ENCODE measurements at regions not wholly inside any gene's neighbourhood (a gene's known extent, or its start where the extent isn't known, plus 50 kb on each side); places are given as distances from the start of the nearest gene placed in this dataset.

DNA sequence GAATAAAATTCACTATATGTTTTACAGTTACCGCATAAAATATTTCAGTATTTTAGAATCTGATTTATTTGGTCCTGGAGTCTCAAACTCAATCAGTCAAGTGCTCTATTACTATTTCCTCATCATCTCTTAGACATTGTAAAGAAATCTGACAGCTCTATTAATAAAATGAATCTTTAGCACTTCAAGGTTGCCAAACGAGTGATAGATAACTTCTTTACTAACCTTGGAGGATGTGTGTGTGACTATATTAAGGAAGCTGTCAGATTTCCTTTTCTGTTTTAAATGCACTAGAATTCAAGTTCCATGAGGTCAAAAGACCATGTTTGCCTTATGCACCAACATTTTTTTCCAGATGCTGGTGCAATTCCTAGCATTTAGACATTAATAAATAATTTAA lies 389.8 kb upstream of the AZI2 start:
- no peak for DNase-seq (ENCODE audit: low read depth)
- TF ChIP-seq POLR2A (IDR thresholded peaks at IDR 0.05; ENCODE audit: extremely low read depth, insufficient read length) (no peak), MYC (IDR thresholded peaks at IDR 0.05; ENCODE audit: low read depth, low read length) (no peak), CTCF (IDR thresholded peaks at IDR 0.05; ENCODE audit: low read depth, low read length) (no peak)
- TF ChIP-seq, protein P1, sequence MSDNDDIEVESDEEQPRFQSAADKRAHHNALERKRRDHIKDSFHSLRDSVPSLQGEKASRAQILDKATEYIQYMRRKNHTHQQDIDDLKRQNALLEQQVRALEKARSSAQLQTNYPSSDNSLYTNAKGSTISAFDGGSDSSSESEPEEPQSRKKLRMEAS (IDR thresholded peaks at IDR 0.05; ENCODE audit: low read depth, low read length) = no peak
- no peak overlapping the region for H3K4me3 ChIP-seq (ENCODE audit: low read depth, low read length)

- TF ChIP-seq POLR2A (IDR thresholded peaks at IDR 0.05; ENCODE audit: extremely low read depth, insufficient read length) (no peak), CTCF (IDR thresholded peaks at IDR 0.05; ENCODE audit: low read depth, low read length) (no peak), MYC (IDR thresholded peaks at IDR 0.05; ENCODE audit: low read depth, low read length) (no peak)
- TF ChIP-seq, protein P1 (IDR thresholded peaks at IDR 0.05; ENCODE audit: low read depth, low read length) = no peak
- no peak overlapping the region for H3K4me3 ChIP-seq (ENCODE audit: low read depth, low read length)
- DNase-seq (ENCODE audit: low read depth) = no peak
Measured at GRCh38 chr3:28739647-28740046, 391.0 kb upstream of the AZI2 start.

DNA sequence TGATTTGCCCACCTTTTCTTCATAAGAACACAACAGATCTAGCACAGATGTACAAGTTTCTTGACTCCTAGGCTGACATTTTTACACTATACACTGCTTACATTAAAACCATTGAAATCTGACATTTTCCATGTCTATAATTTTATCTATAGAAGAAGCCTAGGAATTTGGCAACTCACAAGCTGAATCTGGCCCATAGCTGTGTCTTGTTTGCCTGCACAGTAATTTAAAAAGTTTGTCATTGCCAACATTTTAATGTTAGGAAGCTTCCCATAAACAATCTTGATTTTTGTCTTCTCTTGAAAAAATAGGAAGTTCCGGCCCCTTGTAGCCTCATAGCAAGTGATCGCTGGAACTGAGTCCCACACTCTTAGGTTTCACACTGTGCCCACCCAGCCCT lies 394.6 kb upstream of the AZI2 start:
- DNase-seq (ENCODE audit: low read depth) = no peak
- no peak overlapping the region for H3K4me3 ChIP-seq (ENCODE audit: low read depth, low read length)
- TF ChIP-seq, protein P1 (IDR thresholded peaks at IDR 0.05; ENCODE audit: low read depth, low read length) = no peak
- TF ChIP-seq MYC (IDR thresholded peaks at IDR 0.05; ENCODE audit: low read depth, low read length) (no peak), CTCF (IDR thresholded peaks at IDR 0.05; ENCODE audit: low read depth, low read length) (no peak), POLR2A (IDR thresholded peaks at IDR 0.05; ENCODE audit: extremely low read depth, insufficient read length) (no peak)

DNA sequence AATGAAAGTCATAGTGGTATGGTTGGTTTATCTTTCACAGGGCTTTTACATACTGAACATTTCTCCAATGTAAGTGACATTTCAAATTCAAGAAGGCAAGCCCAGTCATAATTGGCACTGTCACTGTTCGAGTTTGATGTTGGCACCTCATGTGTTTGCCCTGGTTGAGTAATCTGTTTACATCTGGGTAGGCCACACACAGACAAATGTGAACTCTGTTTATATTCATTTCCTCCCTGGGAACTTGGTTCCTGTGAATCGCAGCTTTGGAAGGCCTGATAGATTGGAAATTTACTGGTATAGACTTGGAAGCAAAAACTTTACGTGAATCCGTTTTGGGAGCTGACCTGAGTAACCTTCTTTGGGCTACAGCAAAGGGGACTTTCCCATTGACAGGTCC lies 395.2 kb upstream of the AZI2 start:
- H3K4me3 ChIP-seq (ENCODE audit: low read depth, low read length) = no peak overlapping the region
- DNase-seq (ENCODE audit: low read depth) = no peak
- TF ChIP-seq CTCF (IDR thresholded peaks at IDR 0.05; ENCODE audit: low read depth, low read length) = no peak
- TF ChIP-seq MYC (IDR thresholded peaks at IDR 0.05; ENCODE audit: low read depth, low read length) = no peak
- TF ChIP-seq POLR2A (IDR thresholded peaks at IDR 0.05; ENCODE audit: extremely low read depth, insufficient read length) = no peak

DNA sequence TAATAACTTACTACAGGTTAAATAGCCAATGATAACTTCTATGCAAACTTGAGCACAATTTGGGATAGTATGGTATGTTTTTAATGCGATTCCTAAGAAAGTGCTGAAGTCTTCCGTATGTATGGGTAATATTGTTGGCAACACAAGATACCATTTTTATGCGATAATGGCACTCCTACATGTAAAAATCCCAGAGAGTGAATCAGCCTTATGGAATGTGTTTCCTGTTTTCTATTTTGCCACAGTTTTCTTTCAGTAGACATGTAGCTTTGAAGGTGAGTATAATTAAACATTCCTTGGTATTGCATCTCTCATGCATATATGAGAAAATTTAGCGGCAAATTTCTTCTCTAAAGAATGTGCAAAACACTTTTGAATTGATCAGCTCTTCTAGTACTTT lies 396.8 kb upstream of the AZI2 start:
- no peak for TF ChIP-seq POLR2A (IDR thresholded peaks at IDR 0.05; ENCODE audit: extremely low read depth, insufficient read length)
- TF ChIP-seq MYC (IDR thresholded peaks at IDR 0.05; ENCODE audit: low read depth, low read length) = no peak
- TF ChIP-seq, protein P1 (IDR thresholded peaks at IDR 0.05; ENCODE audit: low read depth, low read length) = no peak
- TF ChIP-seq CTCF (IDR thresholded peaks at IDR 0.05; ENCODE audit: low read depth, low read length) = no peak
- no peak for DNase-seq (ENCODE audit: low read depth)
- no peak overlapping the region for H3K4me3 ChIP-seq (ENCODE audit: low read depth, low read length)
